ENCODE measurements at regions not wholly inside any gene's neighbourhood (a gene's known extent, or its start where the extent isn't known, plus 50 kb on each side); places are given as distances from the start of the nearest gene placed in this dataset.

GRCh38 chr6:106792536-106793236, 163.3 kb downstream of the QRSL1 start:
- Histone ChIP-seq H3K27ac (ENCODE audit: low read depth, low read length) (no peak overlapping the region), H3K4me3 (ENCODE audit: low read depth in 1 of 2, low read length in 2 of 2) (no peak overlapping the region), H3K9ac (ENCODE audit: low read depth in 1 of 2, low read length in 2 of 2) (no peak overlapping the region), H3K9me3 (ENCODE audit: control insufficient read depth in 1 of 2, low read length in 2 of 2) (no peaks in the 10 kb centered on the region), H3K36me3 (ENCODE audit: control insufficient read depth in 1 of 2, insufficient read depth in 2 of 2, low read length in 2 of 2) (no peaks in the 10 kb centered on the region), H3K4me1 (ENCODE audit: control insufficient read depth in 1 of 2, insufficient read depth in 2 of 2, low read length in 2 of 2) (peaks cover 4% of the 10 kb centered on the region in 2 donors), H3K27me3 (ENCODE audit: control insufficient read depth in 1 of 2, insufficient read depth in 2 of 2, low read length in 2 of 2) (no peaks in the 10 kb centered on the region)

- H3K27ac ChIP-seq (ENCODE audit: low read depth, low read length), result no peak overlapping the region
- no peaks in the 10 kb centered on the region for H3K27me3 ChIP-seq (ENCODE audit: control insufficient read depth in 1 of 2, insufficient read depth in 2 of 2, low read length in 2 of 2)
- H3K4me3 ChIP-seq (ENCODE audit: low read depth in 1 of 2, low read length in 2 of 2), result no peak overlapping the region
- H3K9ac ChIP-seq (ENCODE audit: low read depth in 1 of 2, low read length in 2 of 2), result no peak overlapping the region
- H3K9me3 ChIP-seq (ENCODE audit: control insufficient read depth in 1 of 2, low read length in 2 of 2), result no peaks in the 10 kb centered on the region
- peaks cover 4 to 13% of the 10 kb centered on the region in 2 donors for H3K4me1 ChIP-seq (ENCODE audit: control insufficient read depth in 1 of 2, insufficient read depth in 2 of 2, low read length in 2 of 2)
- no peaks in the 10 kb centered on the region for H3K36me3 ChIP-seq (ENCODE audit: control insufficient read depth in 1 of 2, insufficient read depth in 2 of 2, low read length in 2 of 2)
Measured at GRCh38 chr6:106790935-106791334, 161.6 kb downstream of the QRSL1 start.

- Histone ChIP-seq H3K4me1 (ENCODE audit: control insufficient read depth in 1 of 2, insufficient read depth in 2 of 2, low read length in 2 of 2) (peaks cover 4 to 13% of the 10 kb centered on the region in 2 donors), H3K9ac (ENCODE audit: low read depth in 1 of 2, low read length in 2 of 2) (no peak overlapping the region), H3K36me3 (ENCODE audit: control insufficient read depth in 1 of 2, insufficient read depth in 2 of 2, low read length in 2 of 2) (no peaks in the 10 kb centered on the region), H3K4me3 (ENCODE audit: low read depth in 1 of 2, low read length in 2 of 2) (no peak overlapping the region), H3K9me3 (ENCODE audit: control insufficient read depth in 1 of 2, low read length in 2 of 2) (no peaks in the 10 kb centered on the region), H3K27ac (ENCODE audit: low read depth, low read length) (no peak overlapping the region), H3K27me3 (ENCODE audit: control insufficient read depth in 1 of 2, insufficient read depth in 2 of 2, low read length in 2 of 2) (no peaks in the 10 kb centered on the region)
Measured at GRCh38 chr6:106790149-106790770, 160.9 kb downstream of the QRSL1 start.

- Histone ChIP-seq H3K27me3 (ENCODE audit: control insufficient read depth in 1 of 2, insufficient read depth in 2 of 2, low read length in 2 of 2) (no peaks in the 10 kb centered on the region), H3K4me1 (ENCODE audit: control insufficient read depth in 1 of 2, insufficient read depth in 2 of 2, low read length in 2 of 2) (peaks cover 4 to 13% of the 10 kb centered on the region in 2 donors), H3K9ac (ENCODE audit: low read depth in 1 of 2, low read length in 2 of 2) (no peak overlapping the region), H3K27ac (ENCODE audit: low read depth, low read length) (no peak overlapping the region), H3K9me3 (ENCODE audit: control insufficient read depth in 1 of 2, low read length in 2 of 2) (no peaks in the 10 kb centered on the region), H3K4me3 (ENCODE audit: low read depth in 1 of 2, low read length in 2 of 2) (no peak overlapping the region), H3K36me3 (ENCODE audit: control insufficient read depth in 1 of 2, insufficient read depth in 2 of 2, low read length in 2 of 2) (no peaks in the 10 kb centered on the region)
Measured at GRCh38 chr6:106789428-106790148, 160.2 kb downstream of the QRSL1 start.

GRCh38 chr6:106788761-106789160, 159.4 kb downstream of the QRSL1 start:
- H3K4me1 ChIP-seq (ENCODE audit: control insufficient read depth in 1 of 2, insufficient read depth in 2 of 2, low read length in 2 of 2), result peaks cover 4 to 17% of the 10 kb centered on the region in 2 donors
- H3K36me3 ChIP-seq (ENCODE audit: control insufficient read depth in 1 of 2, insufficient read depth in 2 of 2, low read length in 2 of 2), result no peaks in the 10 kb centered on the region
- no peaks in the 10 kb centered on the region for H3K27me3 ChIP-seq (ENCODE audit: control insufficient read depth in 1 of 2, insufficient read depth in 2 of 2, low read length in 2 of 2)
- no peaks in the 10 kb centered on the region for H3K9me3 ChIP-seq (ENCODE audit: control insufficient read depth in 1 of 2, low read length in 2 of 2)
- no peak overlapping the region for H3K27ac ChIP-seq (ENCODE audit: low read depth, low read length)
- H3K9ac ChIP-seq (ENCODE audit: low read depth in 1 of 2, low read length in 2 of 2), result no peak overlapping the region
- H3K4me3 ChIP-seq (ENCODE audit: low read depth in 1 of 2, low read length in 2 of 2), result no peak overlapping the region

GRCh38 chr6:106787327-106788196, 158.2 kb downstream of the QRSL1 start:
- H3K4me3 ChIP-seq (ENCODE audit: low read depth in 1 of 2, low read length in 2 of 2), result no peak overlapping the region
- no peaks in the 10 kb centered on the region for H3K9me3 ChIP-seq (ENCODE audit: control insufficient read depth in 1 of 2, low read length in 2 of 2)
- peak overlapping the region; percentile 76 for H3K27ac ChIP-seq (ENCODE audit: low read depth, low read length)
- no peaks in the 10 kb centered on the region for H3K27me3 ChIP-seq (ENCODE audit: control insufficient read depth in 1 of 2, insufficient read depth in 2 of 2, low read length in 2 of 2)
- H3K36me3 ChIP-seq (ENCODE audit: control insufficient read depth in 1 of 2, insufficient read depth in 2 of 2, low read length in 2 of 2), result no peaks in the 10 kb centered on the region
- H3K4me1 ChIP-seq (ENCODE audit: control insufficient read depth in 1 of 2, insufficient read depth in 2 of 2, low read length in 2 of 2), result peaks cover 4 to 29% of the 10 kb centered on the region in 2 donors
- no peak overlapping the region for H3K9ac ChIP-seq (ENCODE audit: low read depth in 1 of 2, low read length in 2 of 2)

- no peak overlapping the region for H3K9ac ChIP-seq (ENCODE audit: low read depth in 1 of 2, low read length in 2 of 2)
- H3K9me3 ChIP-seq (ENCODE audit: control insufficient read depth in 1 of 2, low read length in 2 of 2), result no peaks in the 10 kb centered on the region
- peaks cover 6 to 34% of the 10 kb centered on the region in 2 donors for H3K4me1 ChIP-seq (ENCODE audit: control insufficient read depth in 1 of 2, insufficient read depth in 2 of 2, low read length in 2 of 2)
- H3K36me3 ChIP-seq (ENCODE audit: control insufficient read depth in 1 of 2, insufficient read depth in 2 of 2, low read length in 2 of 2), result no peaks in the 10 kb centered on the region
- H3K4me3 ChIP-seq (ENCODE audit: low read depth in 1 of 2, low read length in 2 of 2), result no peak overlapping the region
- H3K27me3 ChIP-seq (ENCODE audit: control insufficient read depth in 1 of 2, insufficient read depth in 2 of 2, low read length in 2 of 2), result no peaks in the 10 kb centered on the region
- H3K27ac ChIP-seq (ENCODE audit: low read depth, low read length), result no peak overlapping the region
Measured at GRCh38 chr6:106785298-106785697, 155.9 kb downstream of the QRSL1 start.

GRCh38 chr6:106783640-106784566, 154.5 kb downstream of the QRSL1 start:
- Histone ChIP-seq H3K27ac (ENCODE audit: low read depth, low read length) (no peak overlapping the region), H3K4me3 (ENCODE audit: low read depth in 1 of 2, low read length in 2 of 2) (no peak overlapping the region), H3K36me3 (ENCODE audit: control insufficient read depth in 1 of 2, insufficient read depth in 2 of 2, low read length in 2 of 2) (no peaks in the 10 kb centered on the region), H3K9ac (ENCODE audit: low read depth in 1 of 2, low read length in 2 of 2) (no peak overlapping the region), H3K9me3 (ENCODE audit: control insufficient read depth in 1 of 2, low read length in 2 of 2) (peaks cover 5% of the 10 kb centered on the region in 2 donors), H3K4me1 (ENCODE audit: control insufficient read depth in 1 of 2, insufficient read depth in 2 of 2, low read length in 2 of 2) (peaks cover 4 to 34% of the 10 kb centered on the region in 2 donors), H3K27me3 (ENCODE audit: control insufficient read depth in 1 of 2, insufficient read depth in 2 of 2, low read length in 2 of 2) (no peaks in the 10 kb centered on the region)
